Activated CD4-positive, CD25-positive, alpha-beta regulatory T cell treated with anti-CD3 and anti-CD28 coated beads, Interleukin-2, amount 50 U/mL, for 24 hours (primary cell): ENCODE measurements at regions not wholly inside any gene's neighbourhood (a gene's known extent, or its start where the extent isn't known, plus 50 kb on each side); places are given as distances from the start of the nearest gene placed in this dataset.

Experiments used
- ATAC-seq, 2 donors: fragments of 150-1000 bp; cut with Tn5 transposase; one replicate each; pipeline ENCODE4 v1.10.0; 2021; ENCODE audit warnings: mild to moderate bottlenecking in 1 of 2, moderate library complexity in 1 of 2

- ATAC-seq = no peak
These were observed 366.9 kb upstream of the BTBD3 start for GRCh38 chr20:11550657-11551338.

GRCh38 chr20:11551479-11551878, 366.2 kb upstream of the BTBD3 start:
- no peak for ATAC-seq

- no peak for ATAC-seq
These were observed 364.1 kb upstream of the BTBD3 start for GRCh38 chr20:11553603-11554002.

GRCh38 chr20:11555510-11555909, 362.2 kb upstream of the BTBD3 start:
- ATAC-seq = no peak

- no peak for ATAC-seq
These were observed 361.3 kb upstream of the BTBD3 start for GRCh38 chr20:11556410-11556809.

- no peak for ATAC-seq
These were observed 353.2 kb upstream of the BTBD3 start for GRCh38 chr20:11564491-11564890.

GRCh38 chr20:11569163-11569562, 348.5 kb upstream of the BTBD3 start:
- no peak for ATAC-seq

GRCh38 chr20:11573507-11573906, 344.2 kb upstream of the BTBD3 start:
- no peak for ATAC-seq

- ATAC-seq = no peak
These were observed 336.4 kb upstream of the BTBD3 start for GRCh38 chr20:11581271-11581670.

GRCh38 chr20:11582060-11582459, 335.6 kb upstream of the BTBD3 start:
- no peak for ATAC-seq

- ATAC-seq = no peak
These were observed 331.8 kb upstream of the BTBD3 start for GRCh38 chr20:11585752-11586352.

GRCh38 chr20:11588875-11589274, 328.8 kb upstream of the BTBD3 start:
- ATAC-seq = no peak

- ATAC-seq = no peak
These were observed 325.7 kb upstream of the BTBD3 start for GRCh38 chr20:11591965-11592364.

GRCh38 chr20:11604339-11604738, 313.4 kb upstream of the BTBD3 start:
- ATAC-seq = no peak

- ATAC-seq = no peak
These were observed 310.6 kb upstream of the BTBD3 start for GRCh38 chr20:11607047-11607446.

GRCh38 chr20:11608736-11609135, 309.0 kb upstream of the BTBD3 start:
- ATAC-seq = no peak

GRCh38 chr20:11624704-11625103, 293.0 kb upstream of the BTBD3 start:
- ATAC-seq = no peak

GRCh38 chr20:11626551-11626950, 291.1 kb upstream of the BTBD3 start:
- no peak for ATAC-seq

GRCh38 chr20:11642866-11643265, 274.8 kb upstream of the BTBD3 start:
- ATAC-seq = no peak

GRCh38 chr20:11646359-11646758, 271.3 kb upstream of the BTBD3 start:
- no peak for ATAC-seq

- no peak for ATAC-seq
These were observed 267.1 kb upstream of the BTBD3 start for GRCh38 chr20:11650566-11650965.

- no peak for ATAC-seq
These were observed 266.6 kb upstream of the BTBD3 start for GRCh38 chr20:11651138-11651537.

- no peak for ATAC-seq
These were observed 266.0 kb upstream of the BTBD3 start for GRCh38 chr20:11651647-11652046.

- ATAC-seq = no peak
These were observed 265.6 kb upstream of the BTBD3 start for GRCh38 chr20:11652128-11652527.

- ATAC-seq = no peak
These were observed 262.9 kb upstream of the BTBD3 start for GRCh38 chr20:11654766-11655165.
